Tibial artery (tissue), 4 donors: ENCODE measurements at regions not wholly inside any gene's neighbourhood (a gene's known extent, or its start where the extent isn't known, plus 50 kb on each side); places are given as distances from the start of the nearest gene placed in this dataset.

Experiments
- DNase-seq, 2 donors: peaks; one replicate each; pipeline ENCODE4 v3.0.0-alpha.2; 2019
- H3K27ac ChIP-seq, 2 donors: fragments of 200-600 bp; sonication (generic) in 1 of 2; 1 replicate in 1 of 2; 2 replicates in 1 of 2; pipeline ENCODE4 v1.5.1; 2018 to 2019; ENCODE audit warnings: mild to moderate bottlenecking in 1 of 2
- H3K27me3 ChIP-seq, 2 donors: fragments of 200-600 bp; sonication (generic) in 1 of 2; one replicate each; pipeline versions ENCODE4 v1.5.1 to v1.6.0; 2016 to 2019
- H3K36me3 ChIP-seq, 3 donors: fragments of 200-600 bp; sonication (generic) in 2 of 3; one replicate each; pipeline ENCODE4 v1.5.1; 2016 to 2019; ENCODE audit warnings: mild to moderate bottlenecking in 2 of 3
- H3K4me1 ChIP-seq, 4 donors: fragments of 200-600 bp; sonication (generic) in 2 of 4; 1 replicate in 3 of 4; 2 replicates in 1 of 4; pipeline ENCODE4 v1.5.1; 2016 to 2019
- H3K4me3 ChIP-seq, 2 donors: fragments of 200-600 bp; sonication (generic) in 1 of 2; 1 replicate in 1 of 2; 2 replicates in 1 of 2; pipeline ENCODE4 v1.5.1; 2018 to 2019; ENCODE audit warnings: mild to moderate bottlenecking in 2 of 2
- H3K9me3 ChIP-seq, 3 donors: fragments of 200-600 bp; sonication (generic) in 1 of 3; one replicate each; pipeline ENCODE4 v1.5.1; 2016 to 2019
- CTCF ChIP-seq, 2 experiments: fragments of 200-600 bp in 1 of 2; fragments of 450-650 bp in 1 of 2; IDR thresholded peaks; one replicate each; pipeline ENCODE4 v1.5.1; 2017 to 2019; ENCODE audit warnings: antibody characterized with exemption in 2 of 2, mild to moderate bottlenecking in 1 of 2, moderate library complexity in 1 of 2
- intact Hi-C: fragments of 100-400 bp; cut with DNase I; formaldehyde crosslinking; loops from one replicate; pipeline ENCODE4 v1.15.0; 2023; ENCODE audit warnings: low total_unique reads

- no peak for DNase-seq
Observed at GRCh38 chr10:7507887-7508726, 97.3 kb upstream of the SFMBT2 start.

GRCh38 chr10:7506571-7506970, 95.7 kb upstream of the SFMBT2 start:
- TF ChIP-seq CTCF (IDR thresholded peaks at IDR 0.05): no peak
- no peak overlapping the region for H3K4me3 ChIP-seq
- peaks cover 0 to 5% of the 10 kb centered on the region in 2 donors for H3K27me3 ChIP-seq
- DNase-seq: no peak
- no peaks in the 10 kb centered on the region for H3K4me1 ChIP-seq
- H3K36me3 ChIP-seq: no peaks in the 10 kb centered on the region
- no peak overlapping the region for H3K27ac ChIP-seq
- peaks cover 0 to 9% (median 2%) of the 10 kb centered on the region in 3 donors for H3K9me3 ChIP-seq
- intact Hi-C loops: no loop called here

More at GRCh38 chr10:7507887-7508726, 97.3 kb upstream of the SFMBT2 start:
- Histone ChIP-seq H3K4me3 (no peak overlapping the region), H3K27me3 (peaks cover 0 to 5% of the 10 kb centered on the region in 2 donors), H3K4me1 (no peaks in the 10 kb centered on the region), H3K9me3 (peaks cover 0 to 9% (median 2%) of the 10 kb centered on the region in 3 donors), H3K36me3 (no peaks in the 10 kb centered on the region), H3K27ac (no peak overlapping the region)
- intact Hi-C loops: no loop called here
- TF ChIP-seq CTCF (IDR thresholded peaks at IDR 0.05): no peak

GRCh38 chr10:7505196-7505595, 94.4 kb upstream of the SFMBT2 start:
- Histone ChIP-seq H3K27me3 (peaks cover 0 to 8% of the 10 kb centered on the region in 2 donors), H3K36me3 (no peaks in the 10 kb centered on the region), H3K4me3 (no peak overlapping the region), H3K4me1 (no peaks in the 10 kb centered on the region), H3K27ac (no peak overlapping the region), H3K9me3 (peaks cover 0 to 3% (median 2%) of the 10 kb centered on the region in 3 donors)
- TF ChIP-seq CTCF (IDR thresholded peaks at IDR 0.05): no peak
- intact Hi-C loops: no loop called here
- no peak for DNase-seq

DNA sequence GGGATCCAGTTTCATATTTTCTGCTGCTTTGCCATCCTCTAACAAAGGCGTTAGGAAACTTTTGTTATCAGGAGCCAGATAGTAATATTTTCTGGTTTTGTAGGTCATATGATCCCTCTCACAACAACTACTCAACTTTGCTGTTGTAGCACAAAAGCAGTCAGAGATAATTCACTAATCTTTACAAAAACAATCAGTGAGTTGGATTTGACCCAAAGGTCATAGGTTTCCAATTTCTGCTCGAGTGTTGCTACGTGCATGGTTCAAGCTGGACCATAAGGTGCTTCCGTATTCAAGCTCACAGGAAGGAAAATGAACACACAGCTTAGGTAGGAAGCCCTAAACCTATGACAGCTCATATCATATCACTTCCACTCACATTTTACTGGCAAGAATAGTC, 92.4 kb upstream of the SFMBT2 start:
- no peak for DNase-seq
- intact Hi-C loops: no loop called here
- H3K27me3 ChIP-seq: peaks cover 0 to 8% of the 10 kb centered on the region in 2 donors
- no peak for TF ChIP-seq CTCF (IDR thresholded peaks at IDR 0.05)
- no peak overlapping the region for H3K27ac ChIP-seq
- no peaks in the 10 kb centered on the region for H3K36me3 ChIP-seq
- no peaks in the 10 kb centered on the region for H3K9me3 ChIP-seq
- no peak overlapping the region for H3K4me3 ChIP-seq
- H3K4me1 ChIP-seq: no peaks in the 10 kb centered on the region

DNA sequence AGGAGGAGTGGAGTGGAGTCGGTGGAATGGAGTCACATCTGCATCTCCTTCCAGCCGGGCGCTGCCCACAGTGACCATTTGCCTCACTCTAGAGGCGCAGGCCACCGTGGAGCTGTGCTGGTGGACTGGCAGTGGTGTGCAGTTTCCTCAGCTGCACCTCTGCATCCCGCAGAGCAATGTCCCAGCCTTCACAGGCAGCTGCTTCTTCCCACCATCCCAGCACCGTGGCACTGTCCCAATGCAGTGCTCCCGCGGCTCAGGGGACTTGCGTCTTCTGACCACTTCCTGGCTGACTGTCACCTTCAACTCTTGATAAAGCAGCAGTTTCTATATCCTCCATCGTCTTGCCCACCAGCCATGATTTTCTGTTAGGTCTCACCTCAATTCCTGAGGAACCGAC, 90.3 kb upstream of the SFMBT2 start:
- H3K36me3 ChIP-seq: no peaks in the 10 kb centered on the region
- H3K27ac ChIP-seq: no peak overlapping the region
- no peak for TF ChIP-seq CTCF (IDR thresholded peaks at IDR 0.05)
- no peak overlapping the region for H3K4me3 ChIP-seq
- H3K27me3 ChIP-seq: peaks cover 0 to 12% of the 10 kb centered on the region in 2 donors
- DNase-seq: no peak
- intact Hi-C loops: no loop called here
- H3K9me3 ChIP-seq: no peaks in the 10 kb centered on the region
- H3K4me1 ChIP-seq: no peaks in the 10 kb centered on the region
